ENCODE measurements at regions not wholly inside any gene's neighbourhood (a gene's known extent, or its start where the extent isn't known, plus 50 kb on each side); places are given as distances from the start of the nearest gene placed in this dataset.

DNA sequence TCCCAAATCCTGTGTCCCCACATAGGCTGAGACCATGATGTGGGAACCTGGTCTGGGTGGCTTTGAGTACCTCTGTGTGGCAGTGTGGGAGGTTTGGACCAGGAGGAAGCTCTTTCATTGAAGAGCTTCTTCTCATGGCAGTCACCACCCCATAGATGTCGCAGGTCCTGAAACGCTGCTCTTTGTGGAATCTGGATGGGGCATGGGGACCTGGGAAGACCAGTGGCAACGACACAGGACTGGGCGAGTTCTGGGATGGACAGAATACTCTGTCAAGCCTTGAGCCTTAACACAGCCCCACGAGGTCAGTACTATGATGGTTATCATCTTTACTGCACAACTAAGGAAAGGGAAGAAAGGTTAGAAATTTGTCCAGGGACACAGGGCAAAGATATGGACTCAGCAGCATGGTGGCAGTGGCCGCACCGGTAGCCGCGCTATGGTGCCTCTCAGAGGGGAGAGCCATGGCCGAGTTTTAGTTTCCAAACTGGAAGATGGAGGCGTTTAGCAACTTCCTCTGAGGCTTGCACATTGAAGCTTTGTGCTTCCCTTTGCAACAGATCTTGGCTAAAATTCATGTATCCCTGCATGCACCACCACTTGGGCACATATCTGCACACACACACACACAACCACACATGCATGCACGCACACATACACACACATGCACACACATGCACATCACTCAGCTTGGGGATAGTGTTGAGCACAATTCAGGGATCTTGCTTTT lies 117.7 kb upstream of the C1orf174 start:
- no peak for DNase-seq

DNA sequence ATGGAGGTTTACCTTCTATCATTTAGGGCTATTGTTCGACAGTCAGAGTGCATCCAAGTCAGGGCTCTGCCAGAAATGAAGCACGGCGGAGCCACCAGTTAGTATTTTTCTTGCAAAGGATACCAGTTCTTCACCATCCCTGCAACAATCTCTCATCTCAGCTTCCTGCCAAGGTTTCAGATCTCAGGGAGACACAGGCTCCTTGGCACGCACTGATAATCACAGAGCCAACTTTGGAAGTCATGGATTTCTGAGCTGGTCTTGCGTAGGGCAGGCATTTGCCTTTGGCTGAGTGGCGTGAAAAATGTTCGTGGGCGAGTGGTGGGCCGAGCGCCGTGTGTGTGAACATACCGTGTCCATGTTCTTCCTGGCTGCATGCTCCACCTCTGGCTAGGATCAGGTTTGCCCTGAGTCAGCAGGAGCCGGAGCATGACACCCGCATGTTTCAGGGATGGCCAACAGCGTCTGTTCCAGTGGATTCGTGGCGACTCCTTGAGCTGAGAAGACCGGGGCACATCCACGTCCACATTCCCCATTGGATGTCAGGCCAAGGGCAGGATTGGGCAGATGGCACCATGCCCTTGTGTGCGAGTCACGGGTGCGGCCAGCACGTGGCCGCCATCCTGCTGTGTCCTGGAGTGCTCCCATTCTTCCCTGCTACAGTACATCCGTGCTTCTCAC lies 118.5 kb upstream of the C1orf174 start:
- no peak for DNase-seq

- no peak for DNase-seq
These were observed 119.1 kb upstream of the C1orf174 start for GRCh38 chr1:4019147-4019521.

GRCh38 chr1:4019606-4020331 lies 119.7 kb upstream of the C1orf174 start:
- DNase-seq = no peak

DNA sequence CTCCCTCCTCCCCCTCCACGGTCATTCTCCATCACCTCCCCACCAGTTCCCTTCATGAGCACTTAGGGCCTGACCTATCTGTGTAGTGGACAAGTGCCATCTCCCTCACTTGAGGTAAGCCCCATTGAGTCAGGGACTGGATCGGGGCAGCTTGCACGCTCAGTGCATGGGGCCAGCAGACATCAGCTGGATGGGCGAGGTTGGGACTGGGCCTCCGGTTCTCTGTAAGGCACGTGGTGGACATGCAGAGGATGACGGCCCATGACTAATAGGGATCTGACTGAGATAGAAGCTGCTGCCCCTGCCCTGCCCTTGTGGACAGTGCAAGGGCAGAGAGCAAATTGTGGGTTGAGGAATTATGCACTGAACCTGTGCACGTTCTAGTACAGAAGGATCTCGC lies 120.4 kb upstream of the C1orf174 start:
- no peak for DNase-seq

DNA sequence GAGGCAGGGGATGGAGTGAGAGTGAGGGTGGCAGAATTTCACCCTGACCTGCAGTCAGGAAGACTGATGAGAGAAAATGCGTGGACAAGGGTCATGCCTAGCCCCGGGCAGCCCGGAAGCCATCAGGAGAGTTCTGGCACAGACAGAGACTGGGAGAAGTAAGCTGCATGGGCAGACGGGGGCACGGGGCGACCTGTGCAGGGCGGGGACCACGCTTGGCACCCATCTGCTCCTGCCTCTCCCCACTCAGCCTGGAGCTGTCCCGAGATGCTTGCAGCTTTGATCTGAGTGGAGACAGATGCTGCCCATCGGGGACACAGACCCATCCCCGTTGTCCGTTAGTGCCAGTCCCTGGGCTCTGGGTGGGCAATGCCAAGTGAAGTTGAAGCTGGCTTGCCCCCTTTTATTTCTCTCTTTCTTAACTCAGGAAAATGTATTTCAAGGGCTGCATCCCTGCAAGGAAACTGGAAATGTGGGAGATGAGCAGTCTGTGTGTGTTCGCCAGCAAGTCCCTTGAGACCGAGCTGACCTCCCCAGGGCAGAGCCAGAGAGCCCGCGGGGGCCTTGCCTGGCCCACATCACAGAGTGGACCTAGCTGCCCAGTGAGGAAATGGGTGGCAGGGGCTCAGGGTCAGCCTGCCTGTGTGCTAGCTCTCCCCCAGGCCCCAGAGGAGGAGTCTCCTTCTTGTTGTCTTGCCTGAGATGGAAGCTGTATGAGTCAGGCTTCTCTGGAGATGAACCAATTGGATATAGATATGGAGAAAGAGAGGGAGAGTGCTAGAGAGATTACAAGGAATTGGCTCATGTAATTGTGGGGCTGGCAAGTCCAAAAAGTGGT lies 121.3 kb upstream of the C1orf174 start:
- no peak for DNase-seq

DNA sequence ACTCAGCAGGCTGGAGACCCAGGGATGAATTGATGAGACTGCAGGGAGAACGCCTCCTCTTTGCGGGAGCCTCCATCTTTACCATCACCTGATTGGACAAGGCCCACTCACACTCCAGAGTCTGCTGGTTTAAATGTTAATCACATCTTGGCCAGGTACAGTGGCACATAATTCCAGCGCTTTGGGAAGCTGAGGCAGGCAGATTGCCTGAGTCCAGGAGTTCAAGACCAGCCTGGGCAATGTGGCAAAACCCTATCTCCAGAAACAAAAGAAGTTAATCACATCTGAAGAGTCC lies 121.8 kb upstream of the C1orf174 start:
- DNase-seq = no peak

DNA sequence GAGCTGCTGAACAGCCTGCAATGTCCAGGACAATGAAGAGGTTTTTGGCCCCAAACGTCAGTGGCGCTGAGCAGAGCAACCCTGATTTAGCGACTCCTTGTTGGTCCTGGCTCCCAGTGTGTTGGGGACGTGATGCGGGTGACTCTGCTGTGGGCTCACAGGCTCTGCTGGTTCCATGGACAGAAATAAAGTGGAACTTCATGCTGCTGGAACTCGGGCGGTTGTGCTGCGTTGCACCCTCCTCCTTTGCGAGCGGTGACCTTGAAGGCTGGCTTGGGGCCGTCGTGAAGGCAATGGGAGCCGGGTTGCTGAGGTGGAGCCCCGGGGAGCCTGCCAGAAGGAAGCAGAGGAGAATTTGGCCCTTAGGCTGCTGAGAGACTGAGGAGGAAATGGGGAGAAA lies 122.6 kb upstream of the C1orf174 start:
- DNase-seq = no peak

DNA sequence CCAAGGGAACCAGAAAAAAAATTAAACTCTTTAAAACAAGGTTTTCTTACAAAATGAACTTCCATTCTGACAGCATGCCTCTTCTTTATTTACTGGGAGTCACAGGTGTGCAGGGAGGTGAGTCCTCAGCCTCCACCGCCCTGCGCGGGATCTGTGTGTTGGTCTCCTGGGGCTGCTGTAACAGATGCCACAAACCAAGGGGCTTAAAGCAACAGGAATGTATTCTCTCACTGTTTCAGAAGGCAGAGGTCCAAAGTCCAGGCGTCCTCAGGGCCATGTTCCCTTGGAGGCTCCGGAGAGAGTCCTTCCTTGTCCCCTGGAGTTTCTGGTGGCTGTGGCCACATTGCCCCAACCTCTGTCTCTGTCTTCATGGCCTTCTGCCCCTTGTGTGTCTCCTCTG lies 123.6 kb upstream of the C1orf174 start:
- DNase-seq = no peak

GRCh38 chr1:4024811-4025210 lies 124.7 kb upstream of the C1orf174 start:
- DNase-seq = no peak

DNA sequence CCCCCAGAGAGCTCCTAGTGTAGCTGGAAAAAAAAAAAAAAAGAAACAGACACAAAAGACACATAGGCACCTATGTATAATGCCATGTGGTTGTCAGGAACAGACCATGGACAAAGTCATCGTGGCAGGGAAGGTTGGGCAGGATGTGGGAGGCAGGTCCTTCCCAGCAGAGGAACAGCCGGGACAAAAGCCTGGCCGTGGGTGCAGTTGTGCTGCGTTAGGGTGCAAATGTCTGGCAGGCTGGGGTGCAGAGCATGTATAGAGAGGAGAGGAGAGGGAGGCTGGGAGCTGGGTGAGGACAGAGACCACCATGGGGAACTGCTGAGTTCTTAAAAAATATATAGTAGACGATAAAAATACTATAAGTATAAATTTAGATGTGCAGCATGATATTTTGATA lies 125.7 kb upstream of the C1orf174 start:
- DNase-seq = no peak

DNA sequence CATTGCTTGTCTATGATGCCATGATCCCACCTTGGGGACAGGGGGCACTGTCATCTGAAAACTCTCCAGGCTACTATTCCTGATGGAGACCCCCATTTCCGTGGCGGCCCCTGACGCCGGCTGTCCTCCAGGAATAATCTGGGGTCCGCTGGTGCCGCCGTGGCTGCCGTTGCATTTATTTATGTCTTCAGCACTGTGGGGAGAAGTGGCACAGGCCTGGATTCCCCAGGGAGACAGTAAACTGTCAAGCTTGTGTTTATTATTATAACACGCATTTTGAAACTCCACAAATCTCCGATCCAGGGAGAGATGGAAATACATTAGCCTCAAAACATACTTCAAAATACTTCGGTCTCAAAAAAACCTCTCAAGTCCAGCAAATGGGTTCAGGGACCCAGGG lies 126.9 kb upstream of the C1orf174 start:
- DNase-seq = no peak

GRCh38 chr1:4027492-4028138 lies 127.5 kb upstream of the C1orf174 start:
- DNase-seq = no peak

GRCh38 chr1:4028139-4028501 lies 128.0 kb upstream of the C1orf174 start:
- DNase-seq = no peak

DNA sequence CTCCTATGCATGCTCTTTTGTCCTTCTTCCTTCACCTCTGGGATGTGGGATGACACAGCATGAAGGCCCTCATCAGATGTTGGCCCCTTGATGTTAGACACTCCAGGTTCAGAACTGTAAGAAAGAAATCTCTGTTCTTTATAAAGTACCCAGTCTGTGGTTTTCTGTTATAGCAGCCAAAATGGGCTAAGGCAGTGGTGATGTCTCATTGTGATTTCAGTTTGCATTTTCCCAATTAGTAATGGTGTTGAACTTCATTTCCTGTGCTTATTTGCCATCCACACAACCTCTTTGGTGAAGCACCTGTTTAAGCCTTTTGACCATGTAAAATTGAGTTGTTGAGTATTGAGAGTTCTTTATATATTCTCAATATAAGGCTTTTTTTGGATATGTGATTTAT lies 129.3 kb upstream of the C1orf174 start:
- no peak for DNase-seq

DNA sequence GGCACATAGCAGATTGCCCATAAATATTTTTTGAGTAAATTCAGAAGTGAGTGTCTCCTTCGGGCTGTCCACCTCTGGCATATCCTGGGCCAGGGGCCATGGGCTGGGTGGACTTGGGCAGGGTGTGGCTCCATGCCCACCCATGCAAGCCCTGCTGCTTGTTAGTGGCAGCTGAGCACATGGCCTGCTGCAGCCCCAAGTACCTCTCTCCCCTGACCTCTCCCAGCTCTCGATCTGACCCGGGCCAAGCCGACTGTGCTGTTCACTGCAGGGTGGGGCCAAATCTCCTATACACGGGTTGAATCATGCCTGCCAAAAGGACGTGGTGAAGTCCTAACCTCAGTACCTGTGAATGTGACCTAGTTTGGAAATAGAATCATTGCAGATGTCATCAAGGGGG lies 132.5 kb upstream of the C1orf174 start:
- no peak for DNase-seq

DNA sequence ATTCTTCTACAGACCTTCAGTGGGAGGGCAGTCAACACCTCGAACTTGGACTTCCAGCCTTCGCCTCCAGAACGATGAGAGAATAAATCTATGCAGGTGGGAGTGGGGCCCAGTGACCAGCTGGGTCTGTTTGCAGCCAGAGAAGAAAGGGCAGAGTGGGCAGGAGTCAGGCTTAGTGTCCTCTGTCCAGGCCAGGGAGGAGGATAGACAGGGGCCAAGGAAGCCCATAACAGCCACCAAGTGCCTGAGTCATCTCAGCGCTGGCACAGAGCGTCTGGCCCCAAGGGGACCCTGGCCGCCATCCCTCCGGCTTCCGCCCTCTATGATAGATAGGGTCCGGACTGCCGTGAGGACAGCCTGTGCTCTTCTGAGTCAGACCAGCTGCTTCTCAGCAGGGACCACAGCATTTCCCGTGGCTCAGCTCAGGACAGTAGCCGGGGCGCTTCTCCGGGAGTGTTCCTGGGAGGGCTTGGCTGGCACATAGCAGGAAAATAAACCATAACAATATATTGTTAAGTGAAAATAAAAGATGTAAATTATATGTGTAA lies 133.1 kb upstream of the C1orf174 start:
- no peak for DNase-seq

DNA sequence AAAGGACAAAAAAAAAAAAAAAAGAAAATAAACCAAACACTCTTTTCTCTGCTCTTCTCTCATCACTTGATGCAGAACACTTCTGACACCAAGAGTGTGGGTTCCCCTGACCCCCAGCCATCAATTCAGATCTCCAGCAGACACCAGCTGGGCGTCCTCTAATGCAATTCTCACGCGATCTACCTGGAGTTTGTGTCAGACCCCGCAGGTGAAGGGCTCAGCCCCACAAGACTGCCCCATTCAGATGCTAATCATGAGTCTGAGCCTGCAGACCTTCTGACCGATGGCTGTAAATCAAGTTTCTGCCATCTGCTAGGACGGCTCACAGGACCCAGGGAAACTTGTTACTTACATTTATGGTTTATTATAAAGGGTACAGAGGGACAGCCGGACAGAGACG lies 133.6 kb upstream of the C1orf174 start:
- DNase-seq = no peak

GRCh38 chr1:4034318-4034887 lies 134.3 kb upstream of the C1orf174 start:
- DNase-seq = no peak

- DNase-seq = no peak
These were observed 144.9 kb upstream of the C1orf174 start for GRCh38 chr1:4044967-4045366.

DNA sequence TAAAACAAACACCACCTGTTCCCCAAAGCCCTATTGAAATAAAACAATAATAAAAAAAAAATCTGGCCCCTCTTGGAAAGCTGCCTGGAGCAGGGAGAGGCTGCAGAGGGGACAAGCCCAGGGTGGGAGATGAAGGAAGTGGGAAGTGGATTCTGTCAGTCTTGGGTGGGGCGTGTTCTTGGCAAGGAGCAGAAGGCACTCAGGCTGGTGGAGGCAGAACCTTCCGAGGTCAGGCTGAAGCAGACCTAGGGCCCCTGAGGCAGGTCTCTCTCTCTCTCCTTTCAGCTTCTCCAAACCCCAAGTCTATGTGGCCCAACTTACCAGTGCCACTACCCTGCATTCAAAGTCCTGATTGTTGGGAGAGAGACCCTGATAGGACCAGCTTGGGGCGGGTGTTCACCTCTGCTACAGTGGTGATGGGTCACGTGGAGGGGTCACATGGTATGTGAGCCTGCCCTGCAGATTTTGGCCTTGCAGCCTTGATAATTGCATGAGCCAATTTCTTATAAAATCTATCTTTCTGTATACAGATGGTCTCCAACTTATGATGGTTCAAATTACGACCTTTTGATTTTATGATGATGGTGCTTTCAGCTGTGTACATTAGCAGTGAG lies 145.4 kb upstream of the C1orf174 start:
- no peak for DNase-seq
